Fibroblast of lung (primary cell): ENCODE measurements at regions not wholly inside any gene's neighbourhood (a gene's known extent, or its start where the extent isn't known, plus 50 kb on each side); places are given as distances from the start of the nearest gene placed in this dataset.

Experiments used
- DNase-seq, 2 donors: peaks; one replicate each; pipeline versions ENCODE4 v3.0.0 to v3.0.0-alpha.2; 2010; ENCODE audit warnings: low read depth in 2 of 2
- H2AFZ ChIP-seq: 2 replicates; pipeline ENCODE4 v1.5.1; 2012; ENCODE audit warnings: low read length, control low read depth, inconsistent platforms
- H3K27ac ChIP-seq: 2 replicates; pipeline ENCODE4 v1.5.1; 2011; ENCODE audit warnings: low read length, control low read depth; ENCODE audit not compliant: insufficient read depth
- H3K27me3 ChIP-seq: 2 replicates; pipeline ENCODE4 v1.5.1; 2011; ENCODE audit warnings: mild to moderate bottlenecking, low read length; ENCODE audit not compliant: control insufficient read depth, insufficient read depth
- H3K36me3 ChIP-seq: 2 replicates; pipeline ENCODE4 v1.5.1; 2011; ENCODE audit warnings: low read length; ENCODE audit not compliant: control insufficient read depth, insufficient read depth
- H3K4me1 ChIP-seq: 2 replicates; pipeline ENCODE4 v1.5.1; 2011; ENCODE audit warnings: low read length; ENCODE audit not compliant: control insufficient read depth, insufficient read depth; ENCODE audit errors: extremely low read depth
- H3K4me2 ChIP-seq: 2 replicates; pipeline ENCODE4 v1.5.1; 2011; ENCODE audit warnings: low read length, control low read depth; ENCODE audit not compliant: insufficient read depth; ENCODE audit errors: extremely low read depth
- H3K4me3 ChIP-seq, 4 experiments: fragments of 200-600 bp in 1 of 4; sonication (generic) in 1 of 4; replicated peaks in 1 of 4; 2 replicates each; pipeline ENCODE4 v1.5.1; 2011 to 2016; ENCODE audit warnings: low read length in 4 of 4, low read depth in 3 of 4, mild to moderate bottlenecking in 3 of 4, control low read depth in 2 of 4, inconsistent platforms in 1 of 4, mixed read lengths in 1 of 4; ENCODE audit not compliant: insufficient read depth in 1 of 4; ENCODE audit errors: control extremely low read depth in 1 of 4
- H3K79me2 ChIP-seq: 2 replicates; pipeline ENCODE4 v1.5.1; 2012; ENCODE audit warnings: mild to moderate bottlenecking, low read length, inconsistent platforms; ENCODE audit not compliant: control insufficient read depth, insufficient read depth
- H3K9ac ChIP-seq: 2 replicates; pipeline ENCODE4 v1.5.1; 2011; ENCODE audit warnings: mild to moderate bottlenecking, low read length, control low read depth; ENCODE audit not compliant: insufficient read depth
- H3K9me3 ChIP-seq: 2 replicates; pipeline ENCODE4 v1.5.1; 2012; ENCODE audit warnings: low read depth, low read length; ENCODE audit not compliant: control insufficient read depth, insufficient read depth
- H4K20me1 ChIP-seq: 2 replicates; pipeline ENCODE4 v1.5.1; 2011; ENCODE audit warnings: low read length; ENCODE audit not compliant: control insufficient read depth, insufficient read depth; ENCODE audit errors: extremely low read depth
- CTCF ChIP-seq, 2 donors: IDR thresholded peaks in 1 of 2; conservative IDR thresholded peaks in 1 of 2; 1 replicate in 1 of 2; 2 replicates in 1 of 2; pipeline ENCODE4 v1.5.1; 2011 to 2012; ENCODE audit warnings: low read length in 2 of 2, control low read depth in 1 of 2, inconsistent platforms in 1 of 2, low read depth in 1 of 2, mild to moderate bottlenecking in 1 of 2
- EZH2 ChIP-seq: IDR thresholded peaks from 2 replicates; pipeline ENCODE4 v1.5.1; 2012; ENCODE audit warnings: low read length, control low read depth, mild to moderate bottlenecking; ENCODE audit errors: missing control alignments

DNA sequence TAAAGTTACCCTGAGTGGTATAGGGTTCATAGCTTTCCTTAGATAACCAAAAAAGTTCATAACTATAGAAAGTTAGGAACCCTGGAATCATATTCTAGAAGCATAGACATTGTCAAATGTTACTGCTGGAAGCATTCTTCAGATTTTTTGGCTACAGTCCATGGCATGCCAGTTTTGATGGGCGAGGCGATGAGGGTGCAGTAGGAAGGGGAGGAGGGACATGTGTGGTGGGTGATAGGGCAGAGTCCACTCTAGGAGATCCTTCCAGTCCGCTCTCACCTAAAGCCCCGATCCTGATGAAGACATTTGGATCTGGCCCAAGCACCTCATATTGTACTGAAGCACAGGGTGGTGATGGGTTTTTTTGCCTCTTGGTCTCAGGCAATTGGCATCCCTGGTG lies 91.8 kb downstream of the HRH4 start:
- no peak for DNase-seq
- no peaks in the 10 kb centered on the region for H3K4me1 ChIP-seq
- no peak overlapping the region for H3K4me2 ChIP-seq
- no peaks in the 10 kb centered on the region for H3K79me2 ChIP-seq
- no peak overlapping the region for H3K9ac ChIP-seq
- H2AFZ ChIP-seq = no peak overlapping the region
- no peaks in the 10 kb centered on the region for H3K27me3 ChIP-seq
- no peaks in the 10 kb centered on the region for H3K36me3 ChIP-seq
- no peaks in the 10 kb centered on the region for H3K9me3 ChIP-seq
- no peaks in the 10 kb centered on the region for H4K20me1 ChIP-seq
- H3K27ac ChIP-seq = no peak overlapping the region
- no peak overlapping the region for H3K4me3 ChIP-seq
- no peak for TF ChIP-seq CTCF (conservative IDR thresholded peaks at IDR 0.05 in 1 of 2, IDR thresholded peaks at IDR 0.05 in 1 of 2; ENCODE audit: low read depth in 1 of 2, low read length in 2 of 2)
- TF ChIP-seq EZH2 = no peak

DNA sequence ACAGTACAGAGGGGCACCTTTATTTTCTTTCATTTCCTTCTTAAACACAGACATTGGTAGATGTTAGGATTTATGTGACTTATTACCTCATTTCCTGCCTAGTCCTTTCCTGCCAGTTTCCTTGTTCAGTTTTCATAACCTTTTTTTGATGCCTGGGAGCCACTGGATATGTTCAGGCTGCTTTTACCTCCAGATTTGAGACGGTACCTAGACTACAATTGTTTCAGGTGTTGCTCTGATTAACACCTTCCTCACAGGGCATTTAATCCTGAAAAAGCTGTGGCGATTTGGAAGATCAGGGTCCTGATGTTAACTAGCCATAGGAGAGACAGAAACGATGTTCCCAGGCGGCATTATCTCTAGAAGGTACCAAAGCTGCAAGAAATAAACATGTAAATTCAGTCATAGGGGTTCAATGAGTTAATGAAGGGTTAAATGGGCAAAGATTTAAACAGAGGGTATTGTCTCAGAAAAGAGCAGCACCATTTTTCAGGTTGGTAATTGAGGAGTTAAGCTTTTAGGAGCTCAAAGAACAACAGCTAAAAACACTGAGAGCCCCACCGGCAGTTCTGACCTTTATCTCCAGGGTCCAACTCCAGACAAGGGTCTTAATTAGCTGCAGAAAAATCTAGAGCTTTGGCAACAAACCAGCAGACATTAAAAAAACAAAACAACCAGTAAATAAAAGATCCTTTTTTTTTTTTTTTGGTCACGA lies 93.3 kb downstream of the HRH4 start:
- H3K4me1 ChIP-seq = no peaks in the 10 kb centered on the region
- no peak overlapping the region for H3K4me2 ChIP-seq
- no peak for TF ChIP-seq CTCF (conservative IDR thresholded peaks at IDR 0.05 in 1 of 2, IDR thresholded peaks at IDR 0.05 in 1 of 2; ENCODE audit: low read depth in 1 of 2, low read length in 2 of 2)
- no peak for TF ChIP-seq EZH2
- H3K36me3 ChIP-seq = no peaks in the 10 kb centered on the region
- H3K27me3 ChIP-seq = no peaks in the 10 kb centered on the region
- no peaks in the 10 kb centered on the region for H4K20me1 ChIP-seq
- no peaks in the 10 kb centered on the region for H3K79me2 ChIP-seq
- H3K4me3 ChIP-seq = no peak overlapping the region
- H2AFZ ChIP-seq = no peak overlapping the region
- H3K9me3 ChIP-seq = no peaks in the 10 kb centered on the region
- DNase-seq = no peak
- no peak overlapping the region for H3K27ac ChIP-seq
- no peak overlapping the region for H3K9ac ChIP-seq

GRCh38 chr18:24558403-24558802 lies 98.0 kb downstream of the HRH4 start:
- TF ChIP-seq CTCF (conservative IDR thresholded peaks at IDR 0.05 in 1 of 2, IDR thresholded peaks at IDR 0.05 in 1 of 2; ENCODE audit: low read depth in 1 of 2, low read length in 2 of 2) (no peak), EZH2 (no peak)
- no peak overlapping the region for H3K4me3 ChIP-seq
- no peak overlapping the region for H3K4me2 ChIP-seq

More at GRCh38 chr18:24558403-24558802, 98.0 kb downstream of the HRH4 start:
- no peak overlapping the region for H3K9ac ChIP-seq
- H3K27ac ChIP-seq = no peak overlapping the region
- H3K9me3 ChIP-seq = no peaks in the 10 kb centered on the region
- no peaks in the 10 kb centered on the region for H3K36me3 ChIP-seq
- no peaks in the 10 kb centered on the region for H4K20me1 ChIP-seq
- no peak overlapping the region for H2AFZ ChIP-seq
- H3K4me1 ChIP-seq = no peaks in the 10 kb centered on the region
- no peak for DNase-seq
- H3K27me3 ChIP-seq = no peaks in the 10 kb centered on the region
- no peaks in the 10 kb centered on the region for H3K79me2 ChIP-seq
